Testis (tissue), 2 donors: ENCODE measurements at regions not wholly inside any gene's neighbourhood (a gene's known extent, or its start where the extent isn't known, plus 50 kb on each side); places are given as distances from the start of the nearest gene placed in this dataset.

Experiments used
- DNase-seq: peaks from one replicate; pipeline ENCODE4 v3.0.0-alpha.2; 2019
- H3K27ac ChIP-seq, 2 donors: fragments of 200-600 bp; sonication (generic); one replicate each; pipeline ENCODE4 v1.5.1; 2019
- H3K27me3 ChIP-seq: fragments of 200-600 bp; sonication (generic); one replicate; pipeline ENCODE4 v1.5.1; 2019
- H3K36me3 ChIP-seq: fragments of 200-600 bp; sonication (generic); one replicate; pipeline ENCODE4 v1.5.1; 2017; ENCODE audit warnings: low read depth; ENCODE audit errors: missing control alignments
- H3K4me1 ChIP-seq: fragments of 200-600 bp; sonication (generic); one replicate; pipeline ENCODE4 v1.5.1; 2019
- H3K4me3 ChIP-seq, 2 donors: fragments of 200-600 bp; sonication (generic); one replicate each; pipeline ENCODE4 v1.5.1; 2017 to 2019
- H3K9me3 ChIP-seq: fragments of 200-600 bp; sonication (generic); one replicate; pipeline ENCODE4 v1.5.1; 2017
- POLR2A ChIP-seq: fragments of 450-650 bp; IDR thresholded peaks from one replicate; pipeline ENCODE4 v1.6.1; 2017; ENCODE audit warnings: antibody characterized with exemption, mild to moderate bottlenecking, moderate library complexity
- whole genome bisulfite sequencing, 2 donors: methylation state at CpG; one replicate each; pipeline ENCODE4 v1.1.5; 2018; 5-methylcytosine and 5-hydroxymethylcytosine counted together
- intact Hi-C: fragments of 100-400 bp; cut with DNase I; formaldehyde crosslinking; loops from one replicate; pipeline ENCODE4 v1.15.1; 2023; ENCODE audit warnings: low total_unique reads
- TF ChIP-seq, protein P1 (sequence below), 3 experiments: fragments of 450-650 bp in 2 of 3; fragments of 200-600 bp in 1 of 3; sonication (generic) in 1 of 3; IDR thresholded peaks; one replicate each; pipeline ENCODE4 v1.5.1; 2016 to 2019; ENCODE audit warnings: antibody characterized with exemption in 3 of 3, mild to moderate bottlenecking in 2 of 3, moderate library complexity in 1 of 3

DNA sequence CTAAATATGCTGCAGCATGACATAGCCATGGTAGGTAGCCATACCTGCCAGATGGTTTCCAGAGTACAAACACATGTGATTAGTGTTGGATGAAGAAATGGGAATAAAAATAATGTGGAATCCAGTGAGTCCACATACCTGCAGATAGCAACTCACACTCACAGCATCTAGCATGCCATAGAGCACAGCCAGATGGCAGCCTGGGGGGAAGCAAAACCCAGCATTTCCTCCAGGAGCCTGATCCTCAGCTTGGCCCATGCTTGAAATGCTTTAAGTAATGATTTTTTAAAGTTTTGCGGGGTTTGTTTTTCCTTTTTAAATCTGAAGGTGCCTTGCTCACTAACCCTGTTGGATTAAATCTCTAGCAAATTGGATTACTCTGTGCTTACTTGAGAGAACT lies 535.1 kb downstream of the STK39 start:
- Histone ChIP-seq H3K4me3 (no peak overlapping the region), H3K9me3 (no peaks in the 10 kb centered on the region), H3K27me3 (no peaks in the 10 kb centered on the region), H3K36me3 (no peaks in the 10 kb centered on the region), H3K27ac (no peak overlapping the region), H3K4me1 (no peaks in the 10 kb centered on the region)
- intact Hi-C loops, result no loop called here
- no peak for DNase-seq
- no peak for TF ChIP-seq POLR2A
- TF ChIP-seq, protein P1, sequence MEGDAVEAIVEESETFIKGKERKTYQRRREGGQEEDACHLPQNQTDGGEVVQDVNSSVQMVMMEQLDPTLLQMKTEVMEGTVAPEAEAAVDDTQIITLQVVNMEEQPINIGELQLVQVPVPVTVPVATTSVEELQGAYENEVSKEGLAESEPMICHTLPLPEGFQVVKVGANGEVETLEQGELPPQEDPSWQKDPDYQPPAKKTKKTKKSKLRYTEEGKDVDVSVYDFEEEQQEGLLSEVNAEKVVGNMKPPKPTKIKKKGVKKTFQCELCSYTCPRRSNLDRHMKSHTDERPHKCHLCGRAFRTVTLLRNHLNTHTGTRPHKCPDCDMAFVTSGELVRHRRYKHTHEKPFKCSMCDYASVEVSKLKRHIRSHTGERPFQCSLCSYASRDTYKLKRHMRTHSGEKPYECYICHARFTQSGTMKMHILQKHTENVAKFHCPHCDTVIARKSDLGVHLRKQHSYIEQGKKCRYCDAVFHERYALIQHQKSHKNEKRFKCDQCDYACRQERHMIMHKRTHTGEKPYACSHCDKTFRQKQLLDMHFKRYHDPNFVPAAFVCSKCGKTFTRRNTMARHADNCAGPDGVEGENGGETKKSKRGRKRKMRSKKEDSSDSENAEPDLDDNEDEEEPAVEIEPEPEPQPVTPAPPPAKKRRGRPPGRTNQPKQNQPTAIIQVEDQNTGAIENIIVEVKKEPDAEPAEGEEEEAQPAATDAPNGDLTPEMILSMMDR (IDR thresholded peaks at IDR 0.05), result no peak
- 77 to 86% methylated on average over 1 of the region's 1 CpG for WGBS, 2 donors

DNA sequence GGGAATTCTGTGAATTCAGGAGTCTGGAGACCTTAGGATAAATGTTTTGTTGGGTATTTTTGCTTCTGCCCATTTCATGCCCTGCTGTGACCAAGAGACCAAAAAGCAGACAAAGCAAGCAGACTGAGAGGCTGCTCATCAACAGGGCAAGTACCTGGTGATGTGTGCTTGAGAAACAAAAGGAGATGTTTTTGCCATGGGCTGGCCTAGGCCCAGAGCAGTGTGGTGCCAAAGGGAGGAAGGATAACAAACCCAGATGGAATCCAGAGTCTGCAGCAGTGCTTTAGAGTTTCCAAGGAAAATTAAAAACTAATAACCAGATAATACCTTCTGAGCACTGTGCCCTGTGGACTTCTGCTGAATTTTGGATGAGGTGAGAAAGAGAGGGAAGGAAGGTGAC lies 538.4 kb downstream of the STK39 start:
- no peaks in the 10 kb centered on the region for H3K9me3 ChIP-seq
- H3K4me1 ChIP-seq, result no peaks in the 10 kb centered on the region
- TF ChIP-seq, protein P1 (IDR thresholded peaks at IDR 0.05), result no peak
- TF ChIP-seq POLR2A, result no peak
- intact Hi-C loops, result no loop called here
- H3K27me3 ChIP-seq, result no peaks in the 10 kb centered on the region
- H3K27ac ChIP-seq, result no peak overlapping the region
- DNase-seq, result no peak
- no peak overlapping the region for H3K4me3 ChIP-seq
- H3K36me3 ChIP-seq, result no peaks in the 10 kb centered on the region

DNA sequence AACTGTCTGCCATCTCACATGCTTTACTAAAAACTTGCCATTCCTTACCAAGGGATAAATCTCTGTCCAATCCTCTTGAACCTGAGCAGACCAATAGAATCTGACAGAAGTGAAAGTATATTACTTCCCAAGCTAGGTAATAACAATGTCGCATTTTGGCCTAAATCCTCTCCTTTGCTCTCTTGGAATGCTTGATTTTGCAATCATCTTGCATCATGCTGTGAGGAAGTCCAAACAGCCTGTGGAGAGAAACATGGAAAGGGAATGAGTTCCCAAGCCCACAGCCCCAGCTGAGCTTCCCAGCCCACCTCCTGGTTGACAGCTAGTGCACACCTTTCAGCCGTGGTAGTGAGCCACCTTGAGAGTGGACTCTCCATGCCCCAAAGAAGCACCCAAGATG lies 540.6 kb downstream of the STK39 start:
- WGBS, 2 donors, result 42 to 47% methylated on average over 2 of the region's 2 CpGs
- no peaks in the 10 kb centered on the region for H3K27me3 ChIP-seq
- DNase-seq, result no peak
- H3K27ac ChIP-seq, result no peak overlapping the region
- H3K4me1 ChIP-seq, result no peaks in the 10 kb centered on the region
- intact Hi-C loops, result no loop called here
- H3K4me3 ChIP-seq, result no peak overlapping the region
- no peaks in the 10 kb centered on the region for H3K36me3 ChIP-seq
- no peaks in the 10 kb centered on the region for H3K9me3 ChIP-seq
- no peak for TF ChIP-seq POLR2A
- TF ChIP-seq, protein P1 (IDR thresholded peaks at IDR 0.05), result no peak

DNA sequence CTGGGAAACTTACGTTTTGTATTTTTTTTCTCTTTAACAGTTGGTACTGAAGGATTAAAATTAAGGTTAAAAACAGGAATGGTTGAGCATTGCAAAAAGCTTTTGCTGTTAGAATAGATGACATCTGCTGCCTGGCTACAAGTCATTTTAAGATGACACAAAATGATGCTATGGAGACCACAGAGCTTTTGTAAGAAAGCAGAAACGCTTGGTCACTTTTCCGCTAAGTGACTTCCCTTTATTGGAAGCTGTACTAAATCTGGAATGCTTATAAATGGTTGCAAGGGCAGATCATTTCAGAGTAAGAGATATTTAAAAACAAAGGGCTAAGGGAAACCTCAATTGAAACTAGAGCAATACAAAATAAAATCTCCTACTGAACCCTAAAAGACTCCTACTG lies 544.0 kb downstream of the STK39 start:
- 86 to 91% methylated on average over 3 of the region's 3 CpGs for WGBS, 2 donors
- Histone ChIP-seq H3K9me3 (no peaks in the 10 kb centered on the region), H3K27me3 (no peaks in the 10 kb centered on the region), H3K4me1 (no peaks in the 10 kb centered on the region), H3K27ac (no peak overlapping the region), H3K36me3 (no peaks in the 10 kb centered on the region), H3K4me3 (no peak overlapping the region)
- TF ChIP-seq POLR2A, result no peak
- TF ChIP-seq, protein P1 (IDR thresholded peaks at IDR 0.05), result no peak
- DNase-seq, result no peak
- intact Hi-C loops, result no loop called here

DNA sequence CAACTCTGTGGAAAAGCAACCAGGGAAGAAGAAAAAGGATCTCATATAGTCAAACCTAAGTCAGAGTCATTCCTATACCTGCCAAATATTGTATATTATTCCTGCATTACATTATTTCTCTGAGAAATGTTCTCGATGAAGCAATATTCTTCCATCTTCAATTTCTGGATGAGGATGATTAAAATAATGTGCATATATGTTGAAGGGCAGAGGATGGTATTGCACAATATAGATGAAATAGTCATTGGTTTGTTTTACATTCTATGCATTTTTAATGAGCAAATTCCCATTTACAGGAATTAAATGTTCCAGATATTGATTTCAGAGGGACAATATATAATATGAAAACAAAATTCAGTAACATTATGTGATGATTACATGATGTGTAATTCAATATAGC lies 545.2 kb downstream of the STK39 start:
- Histone ChIP-seq H3K27ac (no peak overlapping the region), H3K36me3 (no peaks in the 10 kb centered on the region), H3K9me3 (no peaks in the 10 kb centered on the region), H3K4me1 (no peaks in the 10 kb centered on the region), H3K27me3 (no peaks in the 10 kb centered on the region), H3K4me3 (no peak overlapping the region)
- 91 to 100% methylated on average over 1 of the region's 1 CpG for WGBS, 2 donors
- intact Hi-C loops, result no loop called here
- no peak for DNase-seq
- TF ChIP-seq, protein P1 (IDR thresholded peaks at IDR 0.05), result no peak
- TF ChIP-seq POLR2A, result no peak
